Caki2 (cell line): ENCODE measurements at regions not wholly inside any gene's neighbourhood (a gene's known extent, or its start where the extent isn't known, plus 50 kb on each side); places are given as distances from the start of the nearest gene placed in this dataset.
"Not testable (repeated sequence)": the region's sequence is repeated elsewhere in the genome, so short reads cannot be mapped to it uniquely, and the experiment has no call there.

Experiments
- DNase-seq: peaks from one replicate; pipeline ENCODE4 v3.0.0-alpha.2; 2015; ENCODE audit warnings: low read depth
- in situ Hi-C: cut with HindIII; loops from 2 replicates; pipeline ENCODE4 v1.10.0; 2016; ENCODE audit warnings: low sequenced_read_pairs, low pct_unique_long_range_greater_than_20kb, mixed read lengths

GRCh38 chr11:67744231-67744630 lies 69.8 kb upstream of the ALDH3B2 start:
- DNase-seq, in situ Hi-C loops: not testable (repeated sequence)

DNA sequence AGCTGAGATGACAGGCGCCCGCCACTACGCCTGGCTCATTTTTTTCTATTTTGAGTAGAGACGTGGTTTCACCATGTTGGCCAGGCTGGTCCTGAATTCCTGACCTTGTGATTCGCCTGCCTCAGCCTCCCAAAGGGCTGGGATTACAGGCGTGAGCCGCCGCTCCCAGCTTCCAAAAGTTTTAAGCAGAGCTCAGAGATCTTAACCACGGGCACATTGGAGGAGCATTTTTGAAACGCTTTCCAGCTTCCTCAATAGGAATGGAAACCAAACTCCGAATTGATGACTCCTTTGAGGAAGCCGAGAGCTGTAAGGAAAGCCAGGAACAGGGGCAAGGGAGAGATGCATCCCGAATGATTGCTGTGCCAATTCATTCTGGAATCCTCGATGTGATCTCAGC lies 63.8 kb upstream of the ALDH3B2 start:
- in situ Hi-C loops, DNase-seq: not testable (repeated sequence)

DNA sequence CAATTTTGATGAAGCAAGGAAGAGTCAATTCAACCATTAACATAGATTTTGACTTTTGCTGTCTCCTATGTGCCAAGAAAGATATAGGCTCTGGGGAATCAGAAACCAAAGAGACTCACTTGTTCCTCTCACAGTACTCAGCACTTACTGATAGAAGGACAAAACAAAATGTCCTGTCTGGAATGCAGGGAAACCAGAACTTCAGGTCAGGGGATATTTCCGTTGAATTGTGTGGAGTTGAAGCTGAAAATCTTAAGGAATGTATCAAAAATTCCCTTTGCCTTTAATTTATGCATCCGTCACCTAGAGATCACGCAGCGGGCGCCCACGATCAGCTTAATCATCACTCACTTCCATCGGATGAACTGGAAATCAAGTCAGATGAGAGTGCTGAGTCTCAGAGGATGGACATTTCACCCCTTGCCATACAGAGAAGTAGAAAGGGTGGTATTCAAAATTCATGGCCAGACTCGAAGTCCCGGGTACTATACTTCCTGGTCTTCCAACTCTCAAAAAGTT lies 63.2 kb upstream of the ALDH3B2 start:
- DNase-seq, in situ Hi-C loops: not testable (repeated sequence)

DNA sequence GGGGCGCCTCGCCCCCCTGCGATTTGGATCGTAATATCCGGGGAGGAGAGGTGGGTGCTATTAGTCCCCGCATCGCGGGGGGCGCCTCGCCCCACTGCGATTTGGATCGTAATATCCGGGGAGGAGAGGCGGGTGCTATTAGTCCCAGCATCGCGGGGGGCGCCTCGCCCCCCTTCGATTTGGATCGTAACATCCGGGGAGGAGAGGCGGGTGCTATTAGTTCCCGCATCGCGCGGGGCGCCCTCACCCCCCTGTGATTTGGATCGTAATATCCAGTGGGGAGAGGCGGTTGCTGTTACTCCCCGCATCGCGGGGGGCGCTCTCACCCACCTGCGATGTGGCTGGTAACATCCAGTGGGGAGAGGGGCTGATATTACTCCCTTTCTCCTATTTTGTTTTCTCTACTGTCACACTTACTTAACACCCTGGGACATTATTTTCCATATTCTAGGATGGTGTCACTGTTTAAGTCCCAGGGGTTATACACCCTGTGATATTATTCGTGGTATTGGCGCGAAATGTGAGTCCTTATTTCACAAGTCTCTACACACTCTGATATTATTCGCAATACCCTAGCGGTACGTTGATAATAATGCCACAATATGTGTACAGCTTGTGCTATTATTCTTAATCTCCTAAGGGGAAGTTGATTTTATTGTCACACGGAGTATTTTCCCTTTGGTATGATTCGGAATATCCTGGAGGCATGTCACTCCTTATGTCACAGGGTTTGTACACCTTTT lies 57.8 kb upstream of the ALDH3B2 start:
- in situ Hi-C loops, result no loop called here
- DNase-seq, result no peak

GRCh38 chr11:67731583-67731982 lies 57.2 kb upstream of the ALDH3B2 start:
- DNase-seq, result no peak
- in situ Hi-C loops, result no loop called here

DNA sequence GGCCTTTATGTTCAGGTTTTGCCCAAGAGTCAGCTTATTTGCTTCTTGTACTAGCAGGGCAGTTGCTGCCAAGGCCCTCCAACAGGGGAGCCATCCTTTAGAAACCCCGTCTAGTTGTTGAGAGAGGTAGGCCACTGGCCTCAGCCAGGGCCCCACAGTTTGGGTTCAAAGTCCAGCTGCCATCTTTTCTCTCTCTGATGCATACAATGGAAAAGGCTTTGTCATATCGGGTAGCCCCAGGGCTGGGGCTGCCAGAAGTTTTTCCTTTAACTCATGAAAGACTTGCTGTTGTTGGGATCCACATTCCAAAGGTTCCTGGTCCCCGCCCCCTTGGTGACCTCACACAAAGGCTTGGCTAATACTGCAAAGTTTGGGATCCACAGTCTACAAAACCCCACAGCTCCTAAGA lies 53.7 kb upstream of the ALDH3B2 start:
- in situ Hi-C loops, DNase-seq: not testable (repeated sequence)

DNA sequence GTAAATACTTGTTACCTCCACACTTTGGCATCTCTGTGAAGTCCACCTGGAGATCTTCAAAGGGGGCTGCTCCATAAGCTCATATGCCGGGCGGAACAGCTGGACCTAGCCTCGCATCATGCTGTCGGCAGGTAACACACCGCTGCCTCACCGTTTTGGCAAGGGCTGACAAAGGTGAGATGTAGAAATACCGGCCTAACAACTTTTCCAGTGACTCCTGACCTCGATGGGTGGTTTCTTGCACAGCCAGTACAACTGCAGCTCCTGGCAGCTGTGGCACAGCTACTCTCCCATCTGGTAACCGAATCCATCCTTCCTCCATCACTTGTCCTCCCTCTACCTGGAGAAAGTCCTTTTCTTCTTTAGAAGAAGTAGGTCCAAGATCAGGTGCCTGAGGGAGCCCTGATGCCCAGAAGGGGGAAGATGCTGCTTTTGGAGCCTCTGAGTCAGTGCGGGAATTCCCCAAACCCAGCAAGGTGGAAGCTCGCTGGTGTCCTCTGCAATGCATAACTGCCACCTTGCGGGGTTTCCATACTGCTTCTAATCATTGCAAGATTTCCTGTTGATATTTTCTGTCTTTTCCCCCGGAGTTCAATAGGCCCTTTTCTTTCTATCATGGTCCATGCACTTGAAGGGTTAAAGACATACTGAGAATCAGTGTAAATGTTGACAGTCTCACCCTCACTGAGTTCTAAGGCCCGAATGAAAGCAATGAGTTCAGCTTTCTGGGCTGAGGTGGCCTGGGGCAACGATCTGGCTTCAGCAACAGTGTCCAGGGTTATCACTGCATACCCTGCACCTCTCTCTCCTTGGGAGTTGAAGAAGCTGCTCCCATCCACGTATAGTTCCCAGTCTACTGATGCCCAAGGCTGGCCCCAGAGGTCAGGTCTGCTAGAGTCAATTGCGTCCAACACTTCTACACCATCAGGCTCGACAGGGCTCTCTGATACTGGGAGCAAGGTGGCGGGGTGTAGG lies 52.9 kb upstream of the ALDH3B2 start:
- in situ Hi-C loops, DNase-seq: not testable (repeated sequence)
